GM13976 (cell line): ENCODE measurements at regions not wholly inside any gene's neighbourhood (a gene's known extent, or its start where the extent isn't known, plus 50 kb on each side); places are given as distances from the start of the nearest gene placed in this dataset.

Source experiments
- DNase-seq: peaks from one replicate; pipeline ENCODE4 v3.0.0; 2012; ENCODE audit warnings: low spot score
- in situ Hi-C: fragments of 300-500 bp; cut with MboI; formaldehyde crosslinking; loops from one replicate; pipeline ENCODE4 v1.12.0; 2022; ENCODE audit warnings: low sequenced_read_pairs, mixed read lengths, inconsistent platforms; ENCODE audit not compliant: unreplicated experiment
- TF ChIP-seq, protein P1 (sequence below): IDR thresholded peaks from 2 replicates; pipeline ENCODE4 v1.5.1; 2012; ENCODE audit warnings: borderline replicate concordance, mild to moderate bottlenecking; ENCODE audit not compliant: insufficient read depth; ENCODE audit errors: extremely low read depth, missing control alignments, control extremely low read depth

DNA sequence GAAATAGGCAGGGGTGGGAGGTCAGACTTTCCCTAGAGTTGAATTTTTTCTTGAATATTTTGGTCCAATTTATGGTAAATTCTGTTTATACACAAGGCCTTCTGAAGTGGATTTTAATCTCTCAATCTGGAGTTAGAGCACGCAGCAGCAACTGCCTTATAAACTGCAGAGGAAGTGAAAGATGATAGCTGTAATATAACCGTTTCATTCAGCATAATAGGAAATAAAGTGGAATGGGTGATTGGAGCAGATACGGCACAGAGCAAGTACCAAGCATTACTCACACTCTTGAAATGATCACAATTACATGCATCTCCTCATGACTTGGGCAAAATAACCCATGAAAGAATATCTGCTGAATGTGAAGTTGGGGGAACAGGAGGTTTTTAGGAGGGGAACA is 106.8 kb downstream of the ARRDC4 start:
- TF ChIP-seq, protein P1, sequence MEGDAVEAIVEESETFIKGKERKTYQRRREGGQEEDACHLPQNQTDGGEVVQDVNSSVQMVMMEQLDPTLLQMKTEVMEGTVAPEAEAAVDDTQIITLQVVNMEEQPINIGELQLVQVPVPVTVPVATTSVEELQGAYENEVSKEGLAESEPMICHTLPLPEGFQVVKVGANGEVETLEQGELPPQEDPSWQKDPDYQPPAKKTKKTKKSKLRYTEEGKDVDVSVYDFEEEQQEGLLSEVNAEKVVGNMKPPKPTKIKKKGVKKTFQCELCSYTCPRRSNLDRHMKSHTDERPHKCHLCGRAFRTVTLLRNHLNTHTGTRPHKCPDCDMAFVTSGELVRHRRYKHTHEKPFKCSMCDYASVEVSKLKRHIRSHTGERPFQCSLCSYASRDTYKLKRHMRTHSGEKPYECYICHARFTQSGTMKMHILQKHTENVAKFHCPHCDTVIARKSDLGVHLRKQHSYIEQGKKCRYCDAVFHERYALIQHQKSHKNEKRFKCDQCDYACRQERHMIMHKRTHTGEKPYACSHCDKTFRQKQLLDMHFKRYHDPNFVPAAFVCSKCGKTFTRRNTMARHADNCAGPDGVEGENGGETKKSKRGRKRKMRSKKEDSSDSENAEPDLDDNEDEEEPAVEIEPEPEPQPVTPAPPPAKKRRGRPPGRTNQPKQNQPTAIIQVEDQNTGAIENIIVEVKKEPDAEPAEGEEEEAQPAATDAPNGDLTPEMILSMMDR = no peak
- no peak for DNase-seq
- in situ Hi-C loops = no loop called here

DNA sequence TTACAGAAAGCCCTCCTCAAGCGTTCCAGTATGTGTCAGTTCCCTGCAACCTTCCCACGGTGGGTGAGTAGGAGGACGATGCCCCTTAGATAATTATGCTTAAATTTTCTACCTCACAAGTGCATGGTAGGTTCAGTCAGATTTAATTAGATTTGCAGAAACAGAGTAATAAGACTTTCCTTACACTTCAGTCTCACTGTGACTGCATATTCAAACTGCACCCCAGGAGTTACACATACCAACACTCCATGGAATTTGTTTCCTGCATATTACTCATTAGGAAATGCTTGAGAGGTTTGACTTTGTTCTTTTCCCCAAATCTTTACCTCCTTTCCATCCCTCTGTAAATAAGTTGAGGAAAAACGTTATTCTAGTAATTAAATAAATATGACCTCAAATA is 108.8 kb downstream of the ARRDC4 start:
- DNase-seq = no peak
- TF ChIP-seq, protein P1 = no peak
- in situ Hi-C loops = no loop called here

DNA sequence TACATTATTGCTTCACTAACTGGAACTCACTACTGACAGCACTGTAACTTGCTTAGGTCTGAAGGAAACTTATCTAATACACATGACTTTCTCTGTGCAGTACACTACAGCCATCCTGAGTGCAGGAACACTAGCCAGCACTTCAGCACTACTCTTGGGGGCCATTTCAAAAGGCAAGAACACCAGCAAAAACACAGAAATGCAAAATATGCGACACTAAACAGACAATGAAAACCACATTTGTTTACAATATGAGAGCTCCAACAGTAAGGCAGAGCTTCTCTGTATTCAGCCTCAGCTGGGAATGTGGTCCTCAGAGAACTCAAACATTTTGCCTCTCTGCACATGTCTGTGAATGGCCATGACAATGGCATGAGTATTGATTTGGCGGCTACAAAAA is 109.6 kb downstream of the ARRDC4 start:
- no peak for DNase-seq
- TF ChIP-seq, protein P1 = no peak
- in situ Hi-C loops = no loop called here

GRCh38 chr15:98071786-98072185 is 111.3 kb downstream of the ARRDC4 start:
- in situ Hi-C loops = no loop called here
- TF ChIP-seq, protein P1 = no peak

DNA sequence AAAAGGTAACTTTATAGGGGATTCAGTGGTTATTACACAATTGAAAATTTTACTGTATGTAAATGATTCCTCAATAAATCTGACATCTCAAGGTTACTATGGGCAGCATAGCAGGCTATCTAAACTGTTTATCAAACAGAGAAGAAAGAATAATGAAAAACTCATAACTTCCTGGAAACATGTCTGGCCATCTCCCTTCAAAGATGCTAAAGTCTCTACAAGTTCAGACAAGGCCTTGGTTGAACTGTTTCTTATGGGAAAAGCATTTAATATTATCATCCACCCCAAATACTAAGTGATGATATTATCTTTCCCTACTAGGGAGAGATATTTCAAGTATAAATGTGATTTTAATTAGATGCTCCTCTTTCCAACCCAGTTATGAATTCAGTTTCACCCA is 114.9 kb downstream of the ARRDC4 start:
- no peak for DNase-seq
- in situ Hi-C loops = no loop called here
- TF ChIP-seq, protein P1 = no peak

More at GRCh38 chr15:98071786-98072185, 111.3 kb downstream of the ARRDC4 start:
- DNase-seq = no peak

- no peak for DNase-seq
- in situ Hi-C loops = no loop called here
- TF ChIP-seq, protein P1 = no peak
Observed at GRCh38 chr15:98076021-98076816, 115.7 kb downstream of the ARRDC4 start.
